ENCODE measurements at regions not wholly inside any gene's neighbourhood (a gene's known extent, or its start where the extent isn't known, plus 50 kb on each side); places are given as distances from the start of the nearest gene placed in this dataset.

DNA sequence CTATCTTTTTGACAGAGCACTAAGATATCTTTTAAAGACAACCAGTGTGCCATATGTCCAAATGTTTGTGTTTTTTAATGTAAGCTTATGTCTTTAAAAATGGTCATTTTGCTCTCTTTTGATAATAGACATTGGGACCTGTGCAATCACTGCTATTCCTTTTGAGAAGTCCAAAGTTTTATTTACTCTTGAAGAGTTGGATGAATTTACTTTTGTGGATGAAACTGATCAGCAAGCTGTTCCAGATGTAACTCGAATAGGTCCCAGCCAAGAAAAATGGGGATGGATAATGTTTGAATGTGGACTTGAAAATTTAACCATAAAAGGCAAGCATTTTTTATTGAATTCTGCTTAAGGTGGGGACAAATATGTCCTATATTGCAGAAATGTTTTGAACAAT, 97.2 kb downstream of the BLTP1 start:
- TF ChIP-seq, protein P1, sequence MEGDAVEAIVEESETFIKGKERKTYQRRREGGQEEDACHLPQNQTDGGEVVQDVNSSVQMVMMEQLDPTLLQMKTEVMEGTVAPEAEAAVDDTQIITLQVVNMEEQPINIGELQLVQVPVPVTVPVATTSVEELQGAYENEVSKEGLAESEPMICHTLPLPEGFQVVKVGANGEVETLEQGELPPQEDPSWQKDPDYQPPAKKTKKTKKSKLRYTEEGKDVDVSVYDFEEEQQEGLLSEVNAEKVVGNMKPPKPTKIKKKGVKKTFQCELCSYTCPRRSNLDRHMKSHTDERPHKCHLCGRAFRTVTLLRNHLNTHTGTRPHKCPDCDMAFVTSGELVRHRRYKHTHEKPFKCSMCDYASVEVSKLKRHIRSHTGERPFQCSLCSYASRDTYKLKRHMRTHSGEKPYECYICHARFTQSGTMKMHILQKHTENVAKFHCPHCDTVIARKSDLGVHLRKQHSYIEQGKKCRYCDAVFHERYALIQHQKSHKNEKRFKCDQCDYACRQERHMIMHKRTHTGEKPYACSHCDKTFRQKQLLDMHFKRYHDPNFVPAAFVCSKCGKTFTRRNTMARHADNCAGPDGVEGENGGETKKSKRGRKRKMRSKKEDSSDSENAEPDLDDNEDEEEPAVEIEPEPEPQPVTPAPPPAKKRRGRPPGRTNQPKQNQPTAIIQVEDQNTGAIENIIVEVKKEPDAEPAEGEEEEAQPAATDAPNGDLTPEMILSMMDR (conservative IDR thresholded peaks at IDR 0.05 in 1 of 2, IDR thresholded peaks at IDR 0.05 in 1 of 2; ENCODE audit: low read depth in 1 of 2, low read length in 2 of 2): no peak
- TF ChIP-seq EZH2 (IDR thresholded peaks at IDR 0.05; ENCODE audit: low read length, missing control alignments): no peak

All from fibroblast of lung (primary cell).